Thyroid gland (tissue), 4 donors: ENCODE measurements at regions not wholly inside any gene's neighbourhood (a gene's known extent, or its start where the extent isn't known, plus 50 kb on each side); places are given as distances from the start of the nearest gene placed in this dataset.

ENCODE experiments used
- DNase-seq, 2 donors: peaks; one replicate each; pipeline ENCODE4 v3.0.0-alpha.2; 2019
- H3K27ac ChIP-seq, 3 donors: fragments of 200-600 bp; sonication (generic); 1 replicate in 2 of 3; 2 replicates in 1 of 3; pipeline ENCODE4 v1.5.1; 2016 to 2019; ENCODE audit warnings: mild to moderate bottlenecking in 1 of 3, moderate library complexity in 1 of 3
- H3K27me3 ChIP-seq: fragments of 200-600 bp; sonication (generic); one replicate; pipeline ENCODE4 v1.5.1; 2019
- H3K36me3 ChIP-seq, 2 donors: fragments of 200-600 bp; sonication (generic); one replicate each; pipeline ENCODE4 v1.5.1; 2016 to 2019
- H3K4me1 ChIP-seq, 2 donors: fragments of 200-600 bp; sonication (generic); one replicate each; pipeline ENCODE4 v1.5.1; 2017 to 2019
- H3K4me3 ChIP-seq, 3 donors: fragments of 200-600 bp; sonication (generic); replicated peaks in 1 of 3; 1 replicate in 2 of 3; 2 replicates in 1 of 3; pipeline ENCODE4 v1.5.1; 2016; ENCODE audit warnings: mild to moderate bottlenecking in 1 of 3
- H3K9me3 ChIP-seq: fragments of 200-600 bp; sonication (generic); one replicate; pipeline ENCODE4 v1.5.1; 2017
- POLR2A ChIP-seq, 2 donors: fragments of 450-650 bp; IDR thresholded peaks; one replicate each; pipeline ENCODE4 v1.6.1; 2017; ENCODE audit warnings: antibody characterized with exemption in 2 of 2, mild to moderate bottlenecking in 2 of 2, moderate library complexity in 1 of 2
- WGBS, 2 donors: methylation state at CpG; one replicate each; pipeline ENCODE4 v1.1.5; 2017; 5-methylcytosine and 5-hydroxymethylcytosine counted together
- intact Hi-C: fragments of 100-400 bp; cut with DNase I; formaldehyde crosslinking; loops from one replicate; pipeline ENCODE4 v1.15.1; 2023
- TF ChIP-seq, protein P1 (sequence below), 6 experiments: fragments of 200-600 bp in 3 of 6; fragments of 450-650 bp in 3 of 6; sonication (generic) in 3 of 6; IDR thresholded peaks; one replicate each; pipeline ENCODE4 v1.5.1; 2016 to 2019; ENCODE audit warnings: antibody characterized with exemption in 6 of 6, mild to moderate bottlenecking in 2 of 6, inconsistent platforms in 1 of 6, moderate library complexity in 1 of 6

DNA sequence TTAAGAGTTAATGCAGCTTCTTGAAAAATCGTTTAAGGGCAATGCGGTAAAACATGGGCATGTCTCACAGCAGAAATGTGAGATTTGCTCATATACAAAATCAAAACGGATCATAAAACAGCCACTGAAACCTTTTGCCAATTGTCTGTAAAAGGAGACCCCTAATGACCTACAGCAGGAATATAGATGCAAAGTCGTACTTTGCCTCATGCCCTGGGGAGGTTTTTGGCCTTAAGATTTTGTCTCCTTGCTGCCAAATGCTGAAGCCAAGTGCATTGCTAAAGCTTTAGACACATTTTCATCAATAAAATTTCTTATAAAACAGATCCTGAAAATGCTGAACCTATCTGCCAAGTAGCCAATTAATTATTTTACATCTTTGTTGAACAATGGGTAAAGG lies 226.9 kb downstream of the TGFB2 start:
- Histone ChIP-seq H3K27me3 (no peaks in the 10 kb centered on the region), H3K4me1 (no peaks in the 10 kb centered on the region), H3K27ac (no peak overlapping the region), H3K4me3 (no peak overlapping the region), H3K36me3 (no peaks in the 10 kb centered on the region), H3K9me3 (no peaks in the 10 kb centered on the region)
- intact Hi-C loops, result no loop called here
- DNase-seq, result no peak
- no peak for TF ChIP-seq POLR2A (IDR thresholded peaks at IDR 0.05)
- TF ChIP-seq, protein P1, sequence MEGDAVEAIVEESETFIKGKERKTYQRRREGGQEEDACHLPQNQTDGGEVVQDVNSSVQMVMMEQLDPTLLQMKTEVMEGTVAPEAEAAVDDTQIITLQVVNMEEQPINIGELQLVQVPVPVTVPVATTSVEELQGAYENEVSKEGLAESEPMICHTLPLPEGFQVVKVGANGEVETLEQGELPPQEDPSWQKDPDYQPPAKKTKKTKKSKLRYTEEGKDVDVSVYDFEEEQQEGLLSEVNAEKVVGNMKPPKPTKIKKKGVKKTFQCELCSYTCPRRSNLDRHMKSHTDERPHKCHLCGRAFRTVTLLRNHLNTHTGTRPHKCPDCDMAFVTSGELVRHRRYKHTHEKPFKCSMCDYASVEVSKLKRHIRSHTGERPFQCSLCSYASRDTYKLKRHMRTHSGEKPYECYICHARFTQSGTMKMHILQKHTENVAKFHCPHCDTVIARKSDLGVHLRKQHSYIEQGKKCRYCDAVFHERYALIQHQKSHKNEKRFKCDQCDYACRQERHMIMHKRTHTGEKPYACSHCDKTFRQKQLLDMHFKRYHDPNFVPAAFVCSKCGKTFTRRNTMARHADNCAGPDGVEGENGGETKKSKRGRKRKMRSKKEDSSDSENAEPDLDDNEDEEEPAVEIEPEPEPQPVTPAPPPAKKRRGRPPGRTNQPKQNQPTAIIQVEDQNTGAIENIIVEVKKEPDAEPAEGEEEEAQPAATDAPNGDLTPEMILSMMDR (IDR thresholded peaks at IDR 0.05), result no peak
- 88 to 89% methylated on average over 4 of the region's 4 CpGs for WGBS, 2 donors

DNA sequence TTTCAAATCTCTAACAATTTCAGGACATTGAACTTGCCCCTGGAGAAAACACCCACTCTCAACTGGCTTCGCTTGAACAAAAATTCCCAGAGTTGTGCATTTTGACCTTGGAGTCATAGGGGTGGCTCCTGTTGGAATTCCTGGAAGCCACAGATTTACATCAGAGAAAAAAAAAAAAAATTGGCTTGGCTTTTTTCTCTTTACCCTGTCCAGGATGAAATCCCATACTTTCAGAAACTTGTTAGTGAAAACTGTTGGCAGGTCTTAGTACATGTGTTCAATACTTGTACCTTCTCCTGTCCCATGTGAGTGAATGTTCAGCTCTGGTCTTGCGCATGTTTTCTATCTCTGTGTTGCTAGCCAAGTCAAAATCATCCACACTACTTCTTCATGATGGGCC lies 228.8 kb downstream of the TGFB2 start:
- WGBS, 2 donors, result 88 to 92% methylated on average over 2 of the region's 2 CpGs
- no peak for DNase-seq

DNA sequence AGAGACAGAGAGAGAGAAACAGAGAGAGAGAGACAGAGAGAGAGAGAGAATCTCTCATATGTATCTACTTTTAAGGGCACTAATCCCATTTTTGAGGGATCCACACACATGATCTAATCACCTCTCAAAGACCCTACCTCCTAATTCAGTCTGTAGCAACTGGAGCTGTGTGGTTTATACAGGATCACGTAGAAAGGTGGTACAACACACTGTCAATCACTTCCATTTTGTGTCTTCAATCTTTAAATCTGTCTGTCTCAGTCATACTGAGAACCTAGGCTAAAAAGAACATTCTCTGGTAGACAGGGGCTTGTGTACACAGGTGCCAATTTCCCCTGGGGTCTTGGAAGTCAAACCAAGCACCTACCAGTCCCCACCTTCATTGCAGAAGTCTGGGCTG lies 229.9 kb downstream of the TGFB2 start:
- H3K36me3 ChIP-seq, result no peaks in the 10 kb centered on the region
- no peak overlapping the region for H3K27ac ChIP-seq
- H3K9me3 ChIP-seq, result no peaks in the 10 kb centered on the region
- intact Hi-C loops, result no loop called here
- no peak overlapping the region for H3K4me3 ChIP-seq
- H3K4me1 ChIP-seq, result no peaks in the 10 kb centered on the region
- TF ChIP-seq, protein P1 (IDR thresholded peaks at IDR 0.05), result no peak
- no peak for TF ChIP-seq POLR2A (IDR thresholded peaks at IDR 0.05)
- 92 to 100% methylated on average over 1 of the region's 1 CpG for WGBS, 2 donors
- DNase-seq, result no peak
- no peaks in the 10 kb centered on the region for H3K27me3 ChIP-seq

More for the DNA sequence above, 228.8 kb downstream of the TGFB2 start:
- no peaks in the 10 kb centered on the region for H3K4me1 ChIP-seq
- H3K27me3 ChIP-seq, result no peaks in the 10 kb centered on the region
- H3K36me3 ChIP-seq, result no peaks in the 10 kb centered on the region
- H3K4me3 ChIP-seq, result no peak overlapping the region
- H3K27ac ChIP-seq, result no peak overlapping the region
- H3K9me3 ChIP-seq, result no peaks in the 10 kb centered on the region
- intact Hi-C loops, result no loop called here
- no peak for TF ChIP-seq POLR2A (IDR thresholded peaks at IDR 0.05)
- TF ChIP-seq, protein P1 (IDR thresholded peaks at IDR 0.05), result no peak

DNA sequence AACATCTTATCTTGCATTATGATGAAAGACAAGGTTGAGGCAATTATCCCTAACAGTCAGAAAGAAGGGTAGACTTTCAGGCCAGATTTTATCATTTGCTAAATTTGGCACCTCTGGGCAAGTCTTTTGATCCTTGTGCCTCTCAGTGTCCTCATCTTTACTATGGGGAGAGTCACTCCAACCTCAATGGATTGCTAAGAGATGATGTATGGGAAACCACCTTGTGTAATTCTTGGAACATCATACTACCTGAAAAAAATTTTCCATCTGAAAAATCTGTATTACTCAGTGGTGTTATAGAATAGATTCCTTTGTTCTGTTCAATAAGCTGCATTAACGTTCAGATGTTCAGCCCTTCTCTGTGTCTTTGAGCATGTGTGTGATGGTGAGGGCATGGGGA lies 230.7 kb downstream of the TGFB2 start:
- H3K27me3 ChIP-seq, result no peaks in the 10 kb centered on the region
- WGBS, 2 donors, result 74 to 84% methylated on average over 1 of the region's 1 CpG
- no peaks in the 10 kb centered on the region for H3K36me3 ChIP-seq
- DNase-seq, result no peak
- H3K4me3 ChIP-seq, result no peak overlapping the region
- H3K27ac ChIP-seq, result no peak overlapping the region
- H3K4me1 ChIP-seq, result no peaks in the 10 kb centered on the region
- no peaks in the 10 kb centered on the region for H3K9me3 ChIP-seq
- intact Hi-C loops, result no loop called here
- TF ChIP-seq, protein P1 (IDR thresholded peaks at IDR 0.05), result no peak
- TF ChIP-seq POLR2A (IDR thresholded peaks at IDR 0.05), result no peak

DNA sequence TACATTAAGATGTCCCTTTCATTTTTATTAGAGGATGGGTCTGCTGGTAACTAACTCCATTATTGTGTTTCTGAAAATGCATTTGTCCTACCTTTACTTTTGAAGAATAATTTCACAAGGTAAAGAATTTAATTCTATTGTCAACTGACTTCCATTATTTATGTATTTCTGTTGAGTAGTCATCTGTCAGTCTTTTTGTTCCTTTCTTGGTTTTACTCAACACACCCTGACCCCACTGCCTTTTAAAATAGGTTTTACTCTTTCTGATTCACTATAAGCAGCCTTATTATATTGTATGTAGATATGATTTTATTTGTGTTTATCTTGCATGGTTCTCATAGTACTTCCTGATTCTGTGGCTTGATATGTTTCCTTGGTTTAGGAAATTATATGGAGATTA lies 237.5 kb downstream of the TGFB2 start:
- Histone ChIP-seq H3K4me1 (peaks cover 0 to 4% of the 10 kb centered on the region in 2 donors), H3K9me3 (no peaks in the 10 kb centered on the region), H3K4me3 (no peak overlapping the region), H3K27ac (no peak overlapping the region), H3K27me3 (no peaks in the 10 kb centered on the region), H3K36me3 (no peaks in the 10 kb centered on the region)
- TF ChIP-seq, protein P1 (IDR thresholded peaks at IDR 0.05), result no peak
- no peak for TF ChIP-seq POLR2A (IDR thresholded peaks at IDR 0.05)
- DNase-seq, result no peak
- intact Hi-C loops, result no loop called here
